ENCODE measurements at regions not wholly inside any gene's neighbourhood (a gene's known extent, or its start where the extent isn't known, plus 50 kb on each side); places are given as distances from the start of the nearest gene placed in this dataset.

DNA sequence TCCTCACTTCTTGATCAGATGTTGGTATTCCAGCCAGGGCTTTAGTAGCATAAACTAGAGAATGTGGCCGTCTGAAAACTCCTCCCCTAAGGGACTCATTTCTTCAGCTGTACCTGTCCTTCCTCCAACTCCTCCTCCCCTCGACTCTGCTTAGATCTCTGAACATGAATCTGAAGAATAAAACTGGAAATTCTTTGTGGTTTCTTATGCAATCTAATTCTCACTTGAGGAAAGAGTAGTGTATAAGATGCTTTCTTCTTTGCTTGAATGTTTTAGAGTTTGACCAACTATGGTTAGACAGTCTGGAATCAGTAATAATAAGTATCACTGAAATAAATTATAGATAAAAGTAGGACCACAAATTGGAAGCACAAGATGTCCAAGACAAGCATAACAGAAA, 128.5 kb downstream of the LRRC70 start:
- WGBS, 2 experiments (ENCODE audit: extremely low coverage in 1 of 2, insufficient coverage in 1 of 2, insufficient read length in 1 of 2, insufficient replicate concordance in 2 of 2, low coverage in 1 of 2, low lambda C conversion rate in 2 of 2, missing lambda C conversion rate in 1 of 2) = 97% methylated on average over 2 of the region's 2 CpGs; no CpG with 5 or more reads in 1 of the 2 experiments
- H4K91ac ChIP-seq (replicated peaks; ENCODE audit: insufficient read length, low read length) = no peak overlapping the region
- ChIA-PET POLR2A (ENCODE audit: partially characterized antibody) (no interaction called here), CTCF (ENCODE audit: partially characterized antibody) (no interaction called here)
- H3K14ac ChIP-seq (ENCODE audit: insufficient read length) = no peak overlapping the region
- H4K5ac ChIP-seq (ENCODE audit: insufficient read length, low read depth, low read length) = no peak overlapping the region
- H4K20me1 ChIP-seq (replicated peaks in 1 of 2; ENCODE audit: control insufficient read depth in 1 of 2, insufficient read depth in 2 of 2, low read length in 2 of 2) = no peaks in the 10 kb centered on the region
- no peak overlapping the region for H2BK20ac ChIP-seq (ENCODE audit: low read length)
- H3K56ac ChIP-seq (replicated peaks; ENCODE audit: insufficient read length, low read depth, low read length) = no peak overlapping the region
- no peak overlapping the region for H2BK120ac ChIP-seq (replicated peaks; ENCODE audit: low read depth, low read length)
- H2BK15ac ChIP-seq (ENCODE audit: low read length) = no peak overlapping the region
- no peak overlapping the region for H3K9ac ChIP-seq (replicated peaks in 1 of 4; ENCODE audit: extremely low read depth in 1 of 4, low read depth in 3 of 4, low read length in 3 of 4)
- no peak overlapping the region for H3K4me2 ChIP-seq (ENCODE audit: insufficient read depth in 1 of 2, low read depth in 2 of 2, low read length in 2 of 2)
- no peaks in the 10 kb centered on the region for H3K27me3 ChIP-seq (replicated peaks in 1 of 4; ENCODE audit: control insufficient read depth in 3 of 4, extremely low read depth in 1 of 4, insufficient read depth in 3 of 4, low read length in 3 of 4)
- FAIRE-seq (no peak), DNase-seq (ENCODE audit: low read depth in 1 of 2, low spot score in 2 of 2) (no peak)
- no peaks in the 10 kb centered on the region for H3K79me1 ChIP-seq (ENCODE audit: low read depth, low read length)
- H2AK5ac ChIP-seq (ENCODE audit: low read depth, low read length) = no peak overlapping the region
- no peaks in the 10 kb centered on the region for H3K4me1 ChIP-seq (replicated peaks in 1 of 4; ENCODE audit: control insufficient read depth in 3 of 4, insufficient read depth in 4 of 4, low read length in 3 of 4)
- H2BK12ac ChIP-seq (ENCODE audit: low read depth, low read length) = no peak overlapping the region
- H3K79me2 ChIP-seq (ENCODE audit: control insufficient read depth in 1 of 2, insufficient read depth in 2 of 2, low read length in 2 of 2) = no peaks in the 10 kb centered on the region
- H2BK5ac ChIP-seq (ENCODE audit: low read depth, low read length) = no peak overlapping the region
- no peak overlapping the region for H3K18ac ChIP-seq (ENCODE audit: extremely low read depth, low read length)
- no peaks in the 10 kb centered on the region for H3K23me2 ChIP-seq (ENCODE audit: low read depth, low read length)
- H2AFZ ChIP-seq (ENCODE audit: low read length) = no peak overlapping the region
- no peak overlapping the region for H3K27ac ChIP-seq (ENCODE audit: low read depth, low read length)
- H3K23ac ChIP-seq (ENCODE audit: insufficient read length) = no peak overlapping the region
- H3K9me3 ChIP-seq (ENCODE audit: insufficient read depth in 2 of 2, low read depth in 1 of 2, low read length in 1 of 2) = no peaks in the 10 kb centered on the region
- H3K4ac ChIP-seq (replicated peaks; ENCODE audit: insufficient read length, low read depth, low read length) = no peak overlapping the region
- no peak overlapping the region for H4K8ac ChIP-seq (ENCODE audit: extremely low read depth, insufficient read depth, low read length)
- no peaks in the 10 kb centered on the region for H3K36me3 ChIP-seq (ENCODE audit: control insufficient read depth in 2 of 4, insufficient read depth in 4 of 4, low read length in 3 of 4)
- H3K4me3 ChIP-seq (ENCODE audit: extremely low read depth in 1 of 4, insufficient read depth in 2 of 4, low read depth in 3 of 4, low read length in 4 of 4) = no peak overlapping the region
- TF ChIP-seq, protein P1, sequence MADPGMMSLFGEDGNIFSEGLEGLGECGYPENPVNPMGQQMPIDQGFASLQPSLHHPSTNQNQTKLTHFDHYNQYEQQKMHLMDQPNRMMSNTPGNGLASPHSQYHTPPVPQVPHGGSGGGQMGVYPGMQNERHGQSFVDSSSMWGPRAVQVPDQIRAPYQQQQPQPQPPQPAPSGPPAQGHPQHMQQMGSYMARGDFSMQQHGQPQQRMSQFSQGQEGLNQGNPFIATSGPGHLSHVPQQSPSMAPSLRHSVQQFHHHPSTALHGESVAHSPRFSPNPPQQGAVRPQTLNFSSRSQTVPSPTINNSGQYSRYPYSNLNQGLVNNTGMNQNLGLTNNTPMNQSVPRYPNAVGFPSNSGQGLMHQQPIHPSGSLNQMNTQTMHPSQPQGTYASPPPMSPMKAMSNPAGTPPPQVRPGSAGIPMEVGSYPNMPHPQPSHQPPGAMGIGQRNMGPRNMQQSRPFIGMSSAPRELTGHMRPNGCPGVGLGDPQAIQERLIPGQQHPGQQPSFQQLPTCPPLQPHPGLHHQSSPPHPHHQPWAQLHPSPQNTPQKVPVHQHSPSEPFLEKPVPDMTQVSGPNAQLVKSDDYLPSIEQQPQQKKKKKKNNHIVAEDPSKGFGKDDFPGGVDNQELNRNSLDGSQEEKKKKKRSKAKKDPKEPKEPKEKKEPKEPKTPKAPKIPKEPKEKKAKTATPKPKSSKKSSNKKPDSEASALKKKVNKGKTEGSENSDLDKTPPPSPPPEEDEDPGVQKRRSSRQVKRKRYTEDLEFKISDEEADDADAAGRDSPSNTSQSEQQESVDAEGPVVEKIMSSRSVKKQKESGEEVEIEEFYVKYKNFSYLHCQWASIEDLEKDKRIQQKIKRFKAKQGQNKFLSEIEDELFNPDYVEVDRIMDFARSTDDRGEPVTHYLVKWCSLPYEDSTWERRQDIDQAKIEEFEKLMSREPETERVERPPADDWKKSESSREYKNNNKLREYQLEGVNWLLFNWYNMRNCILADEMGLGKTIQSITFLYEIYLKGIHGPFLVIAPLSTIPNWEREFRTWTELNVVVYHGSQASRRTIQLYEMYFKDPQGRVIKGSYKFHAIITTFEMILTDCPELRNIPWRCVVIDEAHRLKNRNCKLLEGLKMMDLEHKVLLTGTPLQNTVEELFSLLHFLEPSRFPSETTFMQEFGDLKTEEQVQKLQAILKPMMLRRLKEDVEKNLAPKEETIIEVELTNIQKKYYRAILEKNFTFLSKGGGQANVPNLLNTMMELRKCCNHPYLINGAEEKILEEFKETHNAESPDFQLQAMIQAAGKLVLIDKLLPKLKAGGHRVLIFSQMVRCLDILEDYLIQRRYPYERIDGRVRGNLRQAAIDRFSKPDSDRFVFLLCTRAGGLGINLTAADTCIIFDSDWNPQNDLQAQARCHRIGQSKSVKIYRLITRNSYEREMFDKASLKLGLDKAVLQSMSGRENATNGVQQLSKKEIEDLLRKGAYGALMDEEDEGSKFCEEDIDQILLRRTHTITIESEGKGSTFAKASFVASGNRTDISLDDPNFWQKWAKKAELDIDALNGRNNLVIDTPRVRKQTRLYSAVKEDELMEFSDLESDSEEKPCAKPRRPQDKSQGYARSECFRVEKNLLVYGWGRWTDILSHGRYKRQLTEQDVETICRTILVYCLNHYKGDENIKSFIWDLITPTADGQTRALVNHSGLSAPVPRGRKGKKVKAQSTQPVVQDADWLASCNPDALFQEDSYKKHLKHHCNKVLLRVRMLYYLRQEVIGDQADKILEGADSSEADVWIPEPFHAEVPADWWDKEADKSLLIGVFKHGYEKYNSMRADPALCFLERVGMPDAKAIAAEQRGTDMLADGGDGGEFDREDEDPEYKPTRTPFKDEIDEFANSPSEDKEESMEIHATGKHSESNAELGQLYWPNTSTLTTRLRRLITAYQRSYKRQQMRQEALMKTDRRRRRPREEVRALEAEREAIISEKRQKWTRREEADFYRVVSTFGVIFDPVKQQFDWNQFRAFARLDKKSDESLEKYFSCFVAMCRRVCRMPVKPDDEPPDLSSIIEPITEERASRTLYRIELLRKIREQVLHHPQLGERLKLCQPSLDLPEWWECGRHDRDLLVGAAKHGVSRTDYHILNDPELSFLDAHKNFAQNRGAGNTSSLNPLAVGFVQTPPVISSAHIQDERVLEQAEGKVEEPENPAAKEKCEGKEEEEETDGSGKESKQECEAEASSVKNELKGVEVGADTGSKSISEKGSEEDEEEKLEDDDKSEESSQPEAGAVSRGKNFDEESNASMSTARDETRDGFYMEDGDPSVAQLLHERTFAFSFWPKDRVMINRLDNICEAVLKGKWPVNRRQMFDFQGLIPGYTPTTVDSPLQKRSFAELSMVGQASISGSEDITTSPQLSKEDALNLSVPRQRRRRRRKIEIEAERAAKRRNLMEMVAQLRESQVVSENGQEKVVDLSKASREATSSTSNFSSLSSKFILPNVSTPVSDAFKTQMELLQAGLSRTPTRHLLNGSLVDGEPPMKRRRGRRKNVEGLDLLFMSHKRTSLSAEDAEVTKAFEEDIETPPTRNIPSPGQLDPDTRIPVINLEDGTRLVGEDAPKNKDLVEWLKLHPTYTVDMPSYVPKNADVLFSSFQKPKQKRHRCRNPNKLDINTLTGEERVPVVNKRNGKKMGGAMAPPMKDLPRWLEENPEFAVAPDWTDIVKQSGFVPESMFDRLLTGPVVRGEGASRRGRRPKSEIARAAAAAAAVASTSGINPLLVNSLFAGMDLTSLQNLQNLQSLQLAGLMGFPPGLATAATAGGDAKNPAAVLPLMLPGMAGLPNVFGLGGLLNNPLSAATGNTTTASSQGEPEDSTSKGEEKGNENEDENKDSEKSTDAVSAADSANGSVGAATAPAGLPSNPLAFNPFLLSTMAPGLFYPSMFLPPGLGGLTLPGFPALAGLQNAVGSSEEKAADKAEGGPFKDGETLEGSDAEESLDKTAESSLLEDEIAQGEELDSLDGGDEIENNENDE (IDR thresholded peaks at IDR 0.05; ENCODE audit: insufficient replicate concordance, low read length) = no peak

All from H1 (cell line).